ENCODE measurements at regions not wholly inside any gene's neighbourhood (a gene's known extent, or its start where the extent isn't known, plus 50 kb on each side); places are given as distances from the start of the nearest gene placed in this dataset.
A peak's percentile ranks its signal among the peaks of the same experiment; 100 is the strongest.

DNA sequence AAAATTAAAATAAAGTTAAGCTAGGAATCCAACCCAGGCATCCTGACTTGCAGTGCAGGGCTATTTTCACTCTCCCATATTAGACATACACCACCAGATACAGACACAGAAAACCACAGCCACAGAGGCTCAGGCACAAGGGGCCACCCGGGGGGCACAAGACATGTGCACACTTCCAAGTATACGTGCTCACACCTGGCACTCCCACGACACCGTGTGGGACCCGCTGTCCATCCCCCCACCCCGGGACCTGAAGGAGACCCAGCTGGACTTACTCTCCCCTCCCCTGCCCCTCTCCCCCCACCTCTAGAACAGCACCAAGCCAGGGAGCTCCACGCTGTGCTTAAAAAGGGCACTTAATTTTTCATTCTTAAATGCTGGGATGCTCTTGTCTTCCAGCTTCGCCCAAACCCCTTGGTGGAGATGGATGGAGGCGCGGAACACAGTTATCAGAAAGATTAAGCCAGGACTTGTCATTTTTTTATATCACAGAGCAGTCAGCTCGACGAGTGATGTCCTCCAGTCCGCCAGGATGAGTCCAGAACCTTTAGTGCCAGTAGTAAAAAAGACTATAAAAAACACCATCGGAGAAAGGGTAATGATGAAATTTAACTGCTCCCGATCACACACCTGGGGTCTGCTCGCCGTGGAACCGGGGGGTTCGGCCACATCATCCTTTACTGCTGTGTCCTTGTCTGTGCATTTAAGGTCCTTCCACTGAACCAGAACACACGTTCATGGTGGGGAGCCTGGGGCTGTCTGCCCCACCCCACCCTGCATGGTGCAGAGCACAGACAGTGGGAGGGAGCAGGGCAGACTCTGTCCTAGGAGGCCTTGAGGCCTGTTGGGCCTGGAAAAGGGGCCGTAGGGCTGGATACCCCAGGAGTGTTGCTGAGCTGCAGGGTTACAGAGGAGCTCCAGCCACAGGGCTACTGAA, 73.3 kb upstream of the LHX1 start:
- peaks cover 0 to 8% of the 10 kb centered on the region in 2 donors for H3K4me1 ChIP-seq (ENCODE audit: control insufficient read depth in 2 of 2, insufficient read depth in 1 of 2, low read depth in 1 of 2, low read length in 2 of 2)
- H3K23ac ChIP-seq (ENCODE audit: low read depth, low read length, poor library complexity), result no peak overlapping the region
- H3K9me3 ChIP-seq (replicated peaks in 1 of 2; ENCODE audit: control insufficient read depth in 2 of 2, insufficient read depth in 1 of 2, low read depth in 1 of 2, low read length in 2 of 2), result no peaks in the 10 kb centered on the region
- peaks cover 0 to 29% (median 0%) of the 10 kb centered on the region in 3 experiments for H3K27me3 ChIP-seq (ENCODE audit: control insufficient read depth in 3 of 3, insufficient read depth in 3 of 3, low read depth in 1 of 3, low read length in 3 of 3)
- H3K27ac ChIP-seq (replicated peaks; ENCODE audit: low read length), result no peak overlapping the region
- no peak overlapping the region for H3K4me3 ChIP-seq (ENCODE audit: low read length in 2 of 2)
- no peak overlapping the region for H2AFZ ChIP-seq (ENCODE audit: low read length)
- peak overlapping the region; percentile 40 for H2AK5ac ChIP-seq (ENCODE audit: low read depth, low read length)
- H3K79me1 ChIP-seq (ENCODE audit: low read depth, low read length), result no peaks in the 10 kb centered on the region
- no peak overlapping the region for H3K4ac ChIP-seq (ENCODE audit: low read length)
- no peak overlapping the region for H3K4me2 ChIP-seq (ENCODE audit: insufficient read depth, low read length, poor library complexity, severe bottlenecking)
- H3K9ac ChIP-seq (ENCODE audit: low read depth, low read length, poor library complexity), result no peak overlapping the region
- H2BK5ac ChIP-seq (ENCODE audit: low read length), result no peak overlapping the region
- no peak overlapping the region for H4K91ac ChIP-seq (ENCODE audit: low read depth, low read length, poor library complexity)
- H2BK12ac ChIP-seq (ENCODE audit: low read length), result no peak overlapping the region
- peak overlapping the region; percentile 3 for H3K14ac ChIP-seq (ENCODE audit: low read length)
- no peak overlapping the region for H2BK120ac ChIP-seq (ENCODE audit: low read depth, low read length)
- no peak for DNase-seq (ENCODE audit: low spot score)
- peak overlapping the region; percentile 40 for H2BK15ac ChIP-seq (ENCODE audit: low read length)
- no peaks in the 10 kb centered on the region for H3K36me3 ChIP-seq (replicated peaks in 1 of 2; ENCODE audit: control insufficient read depth in 2 of 2, insufficient read depth in 2 of 2, low read length in 2 of 2)
- H3K18ac ChIP-seq (ENCODE audit: low read length), result peak overlapping the region; percentile 39
- no CpG with 5 or more reads among the region's 21 CpGs for WGBS, 2 donors (ENCODE audit: extremely low coverage in 2 of 2, insufficient read length in 2 of 2, insufficient replicate concordance in 1 of 2)
- H4K8ac ChIP-seq (ENCODE audit: low read depth, low read length), result no peak overlapping the region

GRCh38 chr17:36864827-36865430, 72.3 kb upstream of the LHX1 start:
- H3K4me2 ChIP-seq (ENCODE audit: insufficient read depth, low read length, poor library complexity, severe bottlenecking), result no peak overlapping the region
- no peak overlapping the region for H2BK5ac ChIP-seq (ENCODE audit: low read length)
- WGBS, 2 donors (ENCODE audit: extremely low coverage in 2 of 2, insufficient read length in 2 of 2, insufficient replicate concordance in 1 of 2), result no CpG with 5 or more reads among the region's 11 CpGs
- no peak overlapping the region for H2BK12ac ChIP-seq (ENCODE audit: low read length)
- no peak overlapping the region for H2AFZ ChIP-seq (ENCODE audit: low read length)
- H2BK120ac ChIP-seq (ENCODE audit: low read depth, low read length), result no peak overlapping the region
- no peak overlapping the region for H3K14ac ChIP-seq (ENCODE audit: low read length)
- H3K18ac ChIP-seq (ENCODE audit: low read length), result no peak overlapping the region
- H4K91ac ChIP-seq (ENCODE audit: low read depth, low read length, poor library complexity), result no peak overlapping the region
- no peak overlapping the region for H3K27ac ChIP-seq (replicated peaks; ENCODE audit: low read length)
- H3K23ac ChIP-seq (ENCODE audit: low read depth, low read length, poor library complexity), result no peak overlapping the region
- H2BK15ac ChIP-seq (ENCODE audit: low read length), result no peak overlapping the region
- H3K9me3 ChIP-seq (replicated peaks in 1 of 2; ENCODE audit: control insufficient read depth in 2 of 2, insufficient read depth in 1 of 2, low read depth in 1 of 2, low read length in 2 of 2), result no peaks in the 10 kb centered on the region
- peaks cover 0 to 29% (median 0%) of the 10 kb centered on the region in 3 experiments for H3K27me3 ChIP-seq (ENCODE audit: control insufficient read depth in 3 of 3, insufficient read depth in 3 of 3, low read depth in 1 of 3, low read length in 3 of 3)
- no peak overlapping the region for H4K8ac ChIP-seq (ENCODE audit: low read depth, low read length)
- no peak overlapping the region for H3K4me3 ChIP-seq (ENCODE audit: low read length in 2 of 2)
- no peak for DNase-seq (ENCODE audit: low spot score)
- no peaks in the 10 kb centered on the region for H3K36me3 ChIP-seq (replicated peaks in 1 of 2; ENCODE audit: control insufficient read depth in 2 of 2, insufficient read depth in 2 of 2, low read length in 2 of 2)
- peak overlapping the region; percentile 47 for H2AK5ac ChIP-seq (ENCODE audit: low read depth, low read length)
- H3K9ac ChIP-seq (ENCODE audit: low read depth, low read length, poor library complexity), result no peak overlapping the region
- peaks cover 0 to 12% of the 10 kb centered on the region in 2 donors for H3K4me1 ChIP-seq (ENCODE audit: control insufficient read depth in 2 of 2, insufficient read depth in 1 of 2, low read depth in 1 of 2, low read length in 2 of 2)
- no peak overlapping the region for H3K4ac ChIP-seq (ENCODE audit: low read length)
- no peaks in the 10 kb centered on the region for H3K79me1 ChIP-seq (ENCODE audit: low read depth, low read length)

DNA sequence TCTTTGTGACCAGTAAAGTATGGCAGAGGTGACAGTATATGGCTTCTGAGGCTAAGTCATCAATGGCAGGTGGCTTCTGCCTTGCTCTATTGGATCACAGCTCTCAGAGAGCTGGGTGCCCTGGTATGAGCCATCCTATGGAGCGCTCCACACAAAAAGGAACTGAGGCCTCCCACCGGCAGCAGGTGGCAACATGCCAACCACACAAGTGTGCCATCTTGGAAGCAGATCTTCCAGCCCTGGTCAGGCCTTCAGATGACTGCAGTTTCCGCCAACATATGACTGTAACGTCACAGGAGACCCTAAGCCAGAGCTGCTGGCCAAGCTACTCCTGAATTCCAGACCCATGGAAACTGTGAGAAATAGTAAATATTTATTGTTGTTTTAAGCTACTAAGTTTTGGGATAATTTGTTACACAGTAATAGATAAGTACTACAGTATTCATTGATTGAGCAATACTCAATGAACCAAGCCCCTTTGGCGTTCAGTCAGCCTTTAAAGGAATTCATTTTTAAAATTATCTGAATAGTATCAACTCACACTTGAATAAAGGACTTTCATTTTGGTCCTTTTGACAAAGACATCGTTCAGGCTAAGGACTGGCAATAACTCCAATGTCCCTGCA, 69.4 kb upstream of the LHX1 start:
- Histone ChIP-seq H3K4me1 (ENCODE audit: control insufficient read depth in 2 of 2, insufficient read depth in 1 of 2, low read depth in 1 of 2, low read length in 2 of 2) (peaks cover 0 to 12% of the 10 kb centered on the region in 2 donors), H3K14ac (ENCODE audit: low read length) (no peak overlapping the region), H2BK15ac (ENCODE audit: low read length) (no peak overlapping the region), H3K27ac (replicated peaks; ENCODE audit: low read length) (no peak overlapping the region), H3K18ac (ENCODE audit: low read length) (no peak overlapping the region), H2AK5ac (ENCODE audit: low read depth, low read length) (no peak overlapping the region), H3K4ac (ENCODE audit: low read length) (no peak overlapping the region), H2BK5ac (ENCODE audit: low read length) (no peak overlapping the region), H2BK12ac (ENCODE audit: low read length) (no peak overlapping the region), H3K9me3 (replicated peaks in 1 of 2; ENCODE audit: control insufficient read depth in 2 of 2, insufficient read depth in 1 of 2, low read depth in 1 of 2, low read length in 2 of 2) (no peaks in the 10 kb centered on the region), H3K4me2 (ENCODE audit: insufficient read depth, low read length, poor library complexity, severe bottlenecking) (no peak overlapping the region), H3K4me3 (ENCODE audit: low read length in 2 of 2) (no peak overlapping the region), H3K9ac (ENCODE audit: low read depth, low read length, poor library complexity) (no peak overlapping the region), H3K36me3 (replicated peaks in 1 of 2; ENCODE audit: control insufficient read depth in 2 of 2, insufficient read depth in 2 of 2, low read length in 2 of 2) (no peaks in the 10 kb centered on the region), H3K79me1 (ENCODE audit: low read depth, low read length) (no peaks in the 10 kb centered on the region), H3K27me3 (ENCODE audit: control insufficient read depth in 3 of 3, insufficient read depth in 3 of 3, low read depth in 1 of 3, low read length in 3 of 3) (peaks cover 0 to 17% (median 0%) of the 10 kb centered on the region in 3 experiments), H4K91ac (ENCODE audit: low read depth, low read length, poor library complexity) (no peak overlapping the region), H2AFZ (ENCODE audit: low read length) (no peak overlapping the region), H2BK120ac (ENCODE audit: low read depth, low read length) (no peak overlapping the region), H3K23ac (ENCODE audit: low read depth, low read length, poor library complexity) (no peak overlapping the region), H4K8ac (ENCODE audit: low read depth, low read length) (no peak overlapping the region)
- no CpG with 5 or more reads among the region's 6 CpGs for WGBS, 2 donors (ENCODE audit: extremely low coverage in 2 of 2, insufficient read length in 2 of 2, insufficient replicate concordance in 1 of 2)
- no peak for DNase-seq (ENCODE audit: low spot score)

DNA sequence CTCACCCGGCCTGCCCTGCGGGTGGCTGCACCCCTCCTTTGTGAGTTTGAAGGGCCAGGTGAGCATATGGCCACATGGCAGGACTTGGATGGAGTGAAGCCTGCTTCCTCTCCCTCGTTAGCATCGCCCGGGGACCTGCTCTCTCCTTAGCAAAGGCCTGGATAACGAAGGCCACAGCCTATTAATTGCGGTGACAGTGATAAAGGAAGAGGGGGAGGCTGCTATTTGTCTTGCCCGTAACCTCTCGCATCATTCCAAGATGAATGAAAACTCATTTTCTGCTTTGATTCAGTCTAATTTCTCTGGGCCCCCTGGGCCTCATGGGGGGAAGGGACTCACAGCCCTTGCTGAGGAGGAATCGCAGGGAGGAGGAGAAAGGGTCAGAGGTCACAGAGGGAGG, 68.5 kb upstream of the LHX1 start:
- Histone ChIP-seq H4K8ac (ENCODE audit: low read depth, low read length) (no peak overlapping the region), H2AFZ (ENCODE audit: low read length) (no peak overlapping the region), H3K4ac (ENCODE audit: low read length) (no peak overlapping the region), H3K27me3 (ENCODE audit: control insufficient read depth in 3 of 3, insufficient read depth in 3 of 3, low read depth in 1 of 3, low read length in 3 of 3) (peaks cover 0 to 17% (median 0%) of the 10 kb centered on the region in 3 experiments), H3K23ac (ENCODE audit: low read depth, low read length, poor library complexity) (no peak overlapping the region), H2AK5ac (ENCODE audit: low read depth, low read length) (no peak overlapping the region), H3K9me3 (replicated peaks in 1 of 2; ENCODE audit: control insufficient read depth in 2 of 2, insufficient read depth in 1 of 2, low read depth in 1 of 2, low read length in 2 of 2) (no peaks in the 10 kb centered on the region), H2BK120ac (ENCODE audit: low read depth, low read length) (no peak overlapping the region), H3K4me2 (ENCODE audit: insufficient read depth, low read length, poor library complexity, severe bottlenecking) (peak overlapping the region; percentile 18), H3K79me1 (ENCODE audit: low read depth, low read length) (no peaks in the 10 kb centered on the region), H2BK5ac (ENCODE audit: low read length) (no peak overlapping the region), H2BK12ac (ENCODE audit: low read length) (no peak overlapping the region), H2BK15ac (ENCODE audit: low read length) (no peak overlapping the region), H3K9ac (ENCODE audit: low read depth, low read length, poor library complexity) (no peak overlapping the region), H3K27ac (replicated peaks; ENCODE audit: low read length) (no peak overlapping the region), H3K36me3 (replicated peaks in 1 of 2; ENCODE audit: control insufficient read depth in 2 of 2, insufficient read depth in 2 of 2, low read length in 2 of 2) (no peaks in the 10 kb centered on the region), H3K4me3 (ENCODE audit: low read length in 2 of 2) (no peak overlapping the region), H3K18ac (ENCODE audit: low read length) (no peak overlapping the region), H3K4me1 (ENCODE audit: control insufficient read depth in 2 of 2, insufficient read depth in 1 of 2, low read depth in 1 of 2, low read length in 2 of 2) (peaks cover 0 to 12% of the 10 kb centered on the region in 2 donors), H3K14ac (ENCODE audit: low read length) (no peak overlapping the region), H4K91ac (ENCODE audit: low read depth, low read length, poor library complexity) (no peak overlapping the region)
- no peak for DNase-seq (ENCODE audit: low spot score)
- WGBS, 2 donors (ENCODE audit: extremely low coverage in 2 of 2, insufficient read length in 2 of 2, insufficient replicate concordance in 1 of 2), result no CpG with 5 or more reads among the region's 10 CpGs

Measured in neuronal stem cell (in vitro differentiated cells).